AG10803 (cell line): ENCODE measurements at regions not wholly inside any gene's neighbourhood (a gene's known extent, or its start where the extent isn't known, plus 50 kb on each side); places are given as distances from the start of the nearest gene placed in this dataset.

ENCODE experiments used
- DNase-seq: peaks from one replicate; pipeline ENCODE4 v3.0.0; 2010; ENCODE audit warnings: low read depth
- H3K4me3 ChIP-seq: 2 replicates; pipeline ENCODE4 v1.5.1; 2011; ENCODE audit warnings: mild to moderate bottlenecking, low read length, control low read depth
- CTCF ChIP-seq: conservative IDR thresholded peaks from 2 replicates; pipeline ENCODE4 v1.5.1; 2011; ENCODE audit warnings: mild to moderate bottlenecking, low read length, control low read depth, inconsistent platforms

- H3K4me3 ChIP-seq = no peak overlapping the region
- TF ChIP-seq CTCF = no peak
- no peak for DNase-seq
Measured at GRCh38 chr11:115892016-115892415, 387.8 kb upstream of the CADM1 start.

GRCh38 chr11:115891581-115891980 lies 387.4 kb upstream of the CADM1 start:
- DNase-seq = no peak
- no peak overlapping the region for H3K4me3 ChIP-seq
- no peak for TF ChIP-seq CTCF

- H3K4me3 ChIP-seq = no peak overlapping the region
- no peak for TF ChIP-seq CTCF
- no peak for DNase-seq
Measured at GRCh38 chr11:115890500-115890899, 386.3 kb upstream of the CADM1 start.

GRCh38 chr11:115889712-115890111 lies 385.5 kb upstream of the CADM1 start:
- TF ChIP-seq CTCF = no peak
- H3K4me3 ChIP-seq = no peak overlapping the region
- DNase-seq = no peak

- no peak for DNase-seq
- no peak for TF ChIP-seq CTCF
- no peak overlapping the region for H3K4me3 ChIP-seq
Measured at GRCh38 chr11:115887727-115888126, 383.5 kb upstream of the CADM1 start.

- no peak overlapping the region for H3K4me3 ChIP-seq
- no peak for DNase-seq
- no peak for TF ChIP-seq CTCF
Measured at GRCh38 chr11:115887316-115887715, 383.1 kb upstream of the CADM1 start.

DNA sequence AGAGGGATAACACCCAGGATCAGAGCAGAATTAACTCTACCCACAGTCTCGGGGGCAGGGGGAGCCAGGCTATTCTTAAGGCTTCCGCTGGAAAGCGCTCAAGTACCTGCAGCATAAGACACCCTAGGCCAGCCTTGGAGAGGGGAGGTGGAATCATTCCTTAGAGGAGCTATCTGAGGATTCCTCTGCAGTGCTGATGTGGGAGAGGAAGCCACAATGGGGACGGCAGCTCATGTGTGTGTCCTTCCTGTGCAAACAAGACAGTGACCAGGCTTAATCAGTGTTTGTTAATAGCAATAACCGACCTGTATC lies 382.2 kb upstream of the CADM1 start:
- DNase-seq = no peak
- TF ChIP-seq CTCF = no peak
- no peak overlapping the region for H3K4me3 ChIP-seq
